ENCODE measurements at regions not wholly inside any gene's neighbourhood (a gene's known extent, or its start where the extent isn't known, plus 50 kb on each side); places are given as distances from the start of the nearest gene placed in this dataset.

DNA sequence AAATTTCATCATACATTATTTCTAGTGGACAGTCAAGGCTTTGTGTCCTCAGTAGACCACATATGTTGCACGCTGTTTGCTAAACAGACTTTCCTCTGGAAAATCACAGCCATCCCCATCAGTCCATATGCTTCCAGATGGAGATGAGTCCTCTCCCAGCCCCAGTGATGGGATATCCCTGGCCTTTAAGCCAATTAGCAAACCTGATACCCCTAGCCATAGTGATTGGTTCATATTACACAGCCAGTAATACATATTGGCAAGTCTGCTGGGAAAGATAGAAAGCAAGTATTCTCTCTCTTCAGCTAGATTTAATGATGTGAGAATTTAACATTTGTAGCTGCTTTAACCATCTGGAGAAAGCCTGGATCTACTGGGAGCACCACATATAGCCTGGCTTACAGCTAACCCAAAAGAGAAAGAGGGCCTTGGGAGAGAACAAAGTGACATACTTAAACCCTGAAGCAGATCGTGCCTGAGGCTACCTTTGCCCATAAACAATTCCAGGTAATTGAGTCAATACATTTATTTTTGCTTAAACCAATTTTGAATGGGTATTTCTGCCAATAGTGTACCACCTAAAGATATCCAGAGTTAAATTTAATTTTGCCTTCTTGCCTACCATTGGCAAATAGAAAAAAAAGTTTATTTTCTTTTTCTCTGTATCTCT is 103.5 kb upstream of the HIVEP1 start:
- TF ChIP-seq CTCF (IDR thresholded peaks at IDR 0.05) (no peak), POLR2A (IDR thresholded peaks at IDR 0.05) (no peak)
